ENCODE measurements at regions not wholly inside any gene's neighbourhood (a gene's known extent, or its start where the extent isn't known, plus 50 kb on each side); places are given as distances from the start of the nearest gene placed in this dataset.

GRCh38 chr16:60675022-60675421, 1361.2 kb downstream of the CDH8 start:
- TF ChIP-seq CTCF (IDR thresholded peaks at IDR 0.05) (no peak), POLR2A (IDR thresholded peaks at IDR 0.05) (no peak)
